Colonic mucosa (tissue), 4 donors: ENCODE measurements at regions not wholly inside any gene's neighbourhood (a gene's known extent, or its start where the extent isn't known, plus 50 kb on each side); places are given as distances from the start of the nearest gene placed in this dataset.

Experiments
- DNase-seq: peaks from one replicate; pipeline ENCODE4 v3.0.0-alpha.2; 2020
- H3K27ac ChIP-seq: fragments of 200-600 bp; one replicate; pipeline ENCODE4 v1.8.0; 2021
- H3K27me3 ChIP-seq: fragments of 200-600 bp; one replicate; pipeline ENCODE4 v1.8.0; 2021
- H3K36me3 ChIP-seq: fragments of 200-600 bp; one replicate; pipeline ENCODE4 v1.8.0; 2021
- H3K4me1 ChIP-seq: fragments of 200-600 bp; one replicate; pipeline ENCODE4 v1.8.0; 2021; ENCODE audit warnings: mild to moderate bottlenecking
- H3K4me3 ChIP-seq: fragments of 200-600 bp; one replicate; pipeline ENCODE4 v1.8.0; 2021
- H3K9ac ChIP-seq, 2 donors: one replicate each; pipeline ENCODE4 v1.7.0; 2013; ENCODE audit warnings: control low read depth in 2 of 2, low read depth in 2 of 2, low read length in 2 of 2
- H3K9me3 ChIP-seq: fragments of 200-600 bp; one replicate; pipeline ENCODE4 v1.8.0; 2021
- CTCF ChIP-seq: fragments of 200-600 bp; IDR thresholded peaks from one replicate; pipeline ENCODE4 v1.8.0; 2022; ENCODE audit warnings: antibody characterized with exemption, mild to moderate bottlenecking
- intact Hi-C: fragments of 100-400 bp; cut with DNase I; formaldehyde crosslinking; loops from one replicate; pipeline ENCODE4 v1.14.1; 2022
- donor health status: healthy.
- donor health status: DM: no; HTN: no; CAD: no.
- donor health status: DM: no; HTN: no; CAD: no.

DNA sequence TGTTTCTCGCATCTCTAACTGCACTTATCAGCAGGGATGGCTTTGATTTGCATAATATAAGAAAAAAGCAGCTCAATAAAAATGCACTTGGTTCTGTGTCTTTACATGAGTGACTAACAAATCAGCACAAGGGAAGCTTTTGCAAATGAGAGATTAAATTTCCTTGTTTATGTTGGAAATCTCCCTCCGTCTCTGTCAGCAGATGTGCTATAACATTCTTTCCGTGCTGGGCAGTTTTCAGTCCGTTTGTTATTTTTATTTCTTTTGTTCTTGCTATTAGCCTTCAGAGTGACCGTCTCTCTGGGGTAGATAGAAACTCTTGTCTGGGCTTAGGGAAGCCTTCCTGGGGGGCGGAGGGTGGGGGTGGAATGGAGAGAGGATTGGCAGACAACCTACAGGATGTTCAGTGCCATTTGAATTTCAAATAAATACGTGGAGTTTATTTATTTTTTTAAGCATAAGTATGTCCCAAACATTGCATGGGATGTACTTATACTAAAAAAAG, 96.0 kb downstream of the GATA3 start:
- H3K9me3 ChIP-seq = no peaks in the 10 kb centered on the region
- H3K4me1 ChIP-seq = no peaks in the 10 kb centered on the region
- H3K36me3 ChIP-seq = no peaks in the 10 kb centered on the region
- TF ChIP-seq CTCF = no peak
- intact Hi-C loops = no loop called here
- H3K4me3 ChIP-seq = no peak overlapping the region
- no peak for DNase-seq
- H3K27ac ChIP-seq = no peak overlapping the region
- no peaks in the 10 kb centered on the region for H3K27me3 ChIP-seq
- H3K9ac ChIP-seq = no peak overlapping the region

DNA sequence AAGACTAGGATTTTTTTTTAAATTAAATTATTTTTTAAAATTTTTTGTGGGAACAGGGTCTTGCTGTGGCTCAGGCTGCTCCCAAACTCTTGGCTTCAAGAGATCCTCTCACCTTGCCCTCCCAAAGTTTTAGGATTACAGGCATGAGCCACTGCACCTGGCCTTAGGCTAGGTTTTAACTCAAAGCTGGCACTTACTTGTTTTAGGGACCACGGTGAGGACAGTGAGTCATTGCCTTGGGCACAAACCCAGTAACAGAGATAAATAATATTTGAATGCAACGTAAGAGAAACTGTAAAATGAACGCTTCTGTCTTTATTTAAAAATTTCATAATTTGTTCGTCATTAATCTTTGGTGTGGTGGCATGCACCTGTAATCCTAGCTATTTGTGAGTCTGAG, 96.6 kb downstream of the GATA3 start:
- no peaks in the 10 kb centered on the region for H3K9me3 ChIP-seq
- no peak for TF ChIP-seq CTCF
- intact Hi-C loops = no loop called here

GRCh38 chr10:8156918-8157317, 102.4 kb downstream of the GATA3 start:
- no peaks in the 10 kb centered on the region for H3K4me1 ChIP-seq
- H3K9ac ChIP-seq = no peak overlapping the region
- H3K27ac ChIP-seq = no peak overlapping the region
- no peaks in the 10 kb centered on the region for H3K9me3 ChIP-seq
- no peak for TF ChIP-seq CTCF
- no peaks in the 10 kb centered on the region for H3K27me3 ChIP-seq
- DNase-seq = no peak
- intact Hi-C loops = no loop called here
- H3K4me3 ChIP-seq = no peak overlapping the region
- H3K36me3 ChIP-seq = no peaks in the 10 kb centered on the region

More for the DNA sequence above, 96.6 kb downstream of the GATA3 start:
- Histone ChIP-seq H3K4me3 (no peak overlapping the region), H3K27ac (no peak overlapping the region), H3K9ac (no peak overlapping the region), H3K36me3 (no peaks in the 10 kb centered on the region), H3K4me1 (no peaks in the 10 kb centered on the region), H3K27me3 (no peaks in the 10 kb centered on the region)
- no peak for DNase-seq

- Histone ChIP-seq H3K27ac (no peak overlapping the region), H3K36me3 (no peaks in the 10 kb centered on the region), H3K4me3 (no peak overlapping the region), H3K9me3 (no peaks in the 10 kb centered on the region), H3K4me1 (no peaks in the 10 kb centered on the region), H3K27me3 (no peaks in the 10 kb centered on the region), H3K9ac (no peak overlapping the region)
- no peak for TF ChIP-seq CTCF
- intact Hi-C loops = no loop called here
- no peak for DNase-seq
Observed at GRCh38 chr10:8158193-8159071, 103.9 kb downstream of the GATA3 start.

DNA sequence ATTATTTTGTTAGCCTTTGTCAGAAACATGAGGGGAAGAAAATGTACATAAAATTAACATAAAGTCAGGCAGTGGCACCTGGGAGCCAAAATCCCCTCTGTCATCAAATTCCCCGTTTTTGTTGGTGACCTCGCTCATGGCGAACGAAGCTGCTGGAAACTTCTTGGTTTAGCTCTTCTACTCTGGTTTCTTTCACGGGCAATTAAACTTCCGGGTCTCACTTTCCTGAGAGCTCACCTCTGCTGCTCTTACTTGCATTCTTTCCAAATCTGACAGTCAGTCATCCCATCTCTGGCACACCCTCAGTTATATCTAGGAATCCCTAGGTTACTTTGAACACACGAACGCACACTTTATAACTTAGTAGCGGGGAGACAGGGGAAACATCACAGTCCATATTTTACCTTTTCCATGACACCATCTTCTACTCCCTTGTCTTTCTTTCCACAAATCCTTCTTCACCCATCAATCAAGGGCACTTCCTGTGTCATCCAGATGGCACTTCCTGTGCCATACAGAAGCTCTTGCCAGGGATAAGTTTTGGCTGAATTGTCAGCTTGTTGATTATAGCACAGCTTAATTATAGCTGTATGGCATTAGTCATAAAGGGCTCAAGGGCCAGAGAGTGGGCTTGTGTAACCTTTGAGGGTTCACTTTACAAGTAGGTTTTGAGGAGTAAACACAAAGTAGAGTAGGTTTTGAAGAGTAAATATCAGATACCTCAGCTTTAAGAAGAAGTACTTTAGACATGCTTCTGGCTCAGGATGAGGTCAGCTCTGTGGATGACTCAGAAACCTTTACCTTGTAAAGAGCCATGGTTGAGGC, 105.1 kb downstream of the GATA3 start:
- no peak overlapping the region for H3K4me3 ChIP-seq
- H3K27me3 ChIP-seq = no peaks in the 10 kb centered on the region
- no peaks in the 10 kb centered on the region for H3K9me3 ChIP-seq
- TF ChIP-seq CTCF = no peak
- intact Hi-C loops = no loop called here
- H3K4me1 ChIP-seq = no peaks in the 10 kb centered on the region
- no peak for DNase-seq
- no peak overlapping the region for H3K9ac ChIP-seq
- H3K27ac ChIP-seq = no peak overlapping the region
- no peaks in the 10 kb centered on the region for H3K36me3 ChIP-seq
